GM19351 (cell line): ENCODE measurements at regions not wholly inside any gene's neighbourhood (a gene's known extent, or its start where the extent isn't known, plus 50 kb on each side); places are given as distances from the start of the nearest gene placed in this dataset.
"Not testable (repeated sequence)": the region's sequence is repeated elsewhere in the genome, so short reads cannot be mapped to it uniquely, and the experiment has no call there.

Source experiments
- ATAC-seq: cut with Tn5 transposase; IDR thresholded peaks from one replicate; pipeline ENCODE4 v1.9.1; 2021; ENCODE audit warnings: mild to moderate bottlenecking, moderate library complexity; ENCODE audit not compliant: unreplicated experiment

GRCh38 chr1:148318123-148318903 is 164.8 kb downstream of the PPIAL4G start:
- peak; percentile 65 for ATAC-seq

DNA sequence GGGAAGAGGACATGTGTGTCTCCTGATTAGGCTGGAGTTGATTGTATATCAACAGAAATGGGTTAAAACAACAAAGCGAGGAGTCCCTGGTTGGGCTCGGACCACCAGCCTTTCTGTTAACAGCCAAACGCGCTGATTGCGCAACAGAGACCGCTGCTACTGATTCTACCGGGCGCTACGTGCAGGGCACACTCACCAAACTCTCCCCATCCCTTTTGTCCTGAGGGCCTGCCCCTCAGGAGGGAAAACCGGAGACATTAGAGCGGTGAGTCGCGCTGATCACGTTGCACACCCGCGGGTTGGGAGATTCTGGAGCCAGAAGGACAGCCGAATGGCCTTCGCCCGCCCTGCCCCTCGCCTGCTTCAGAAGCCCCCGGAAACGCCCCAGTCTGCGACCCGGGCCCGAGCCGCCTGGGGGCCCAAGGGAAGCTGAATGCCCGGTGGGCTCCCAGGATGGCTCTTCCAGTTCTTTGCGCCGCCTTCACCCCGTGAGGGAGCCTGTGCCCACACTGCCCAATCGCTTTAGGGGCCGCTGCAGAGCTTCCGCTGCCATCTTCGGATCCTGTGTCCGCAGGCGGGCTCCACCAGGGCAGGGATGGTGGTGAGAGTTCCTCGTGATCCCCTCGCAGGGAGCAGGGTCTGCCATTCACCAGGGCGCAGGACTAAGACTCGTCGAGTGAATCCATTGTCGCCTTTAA is 165.4 kb upstream of the NBPF11 start:
- no peak for ATAC-seq

GRCh38 chr1:148315071-148315811 is 163.2 kb upstream of the NBPF11 start:
- ATAC-seq, result peak; percentile 85

DNA sequence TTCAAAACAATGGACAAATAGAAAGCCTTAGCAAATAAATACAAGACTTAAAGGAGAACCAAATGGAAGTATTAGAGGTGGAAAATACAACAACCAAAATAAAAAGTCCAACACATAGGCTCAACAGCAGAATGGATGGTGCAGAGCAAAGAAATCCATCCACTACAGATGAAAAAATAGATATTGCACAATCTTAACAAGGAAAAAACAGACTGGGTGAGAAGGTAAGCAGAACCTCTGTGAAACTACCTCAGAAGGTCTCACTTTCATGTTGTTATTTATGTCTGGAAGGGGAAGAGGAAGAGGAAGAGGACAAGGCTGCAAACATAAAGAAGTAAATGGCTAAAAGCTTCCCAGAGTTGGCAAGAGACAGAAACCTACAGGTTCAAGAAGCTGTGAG is 158.7 kb upstream of the NBPF11 start:
- no peak for ATAC-seq

DNA sequence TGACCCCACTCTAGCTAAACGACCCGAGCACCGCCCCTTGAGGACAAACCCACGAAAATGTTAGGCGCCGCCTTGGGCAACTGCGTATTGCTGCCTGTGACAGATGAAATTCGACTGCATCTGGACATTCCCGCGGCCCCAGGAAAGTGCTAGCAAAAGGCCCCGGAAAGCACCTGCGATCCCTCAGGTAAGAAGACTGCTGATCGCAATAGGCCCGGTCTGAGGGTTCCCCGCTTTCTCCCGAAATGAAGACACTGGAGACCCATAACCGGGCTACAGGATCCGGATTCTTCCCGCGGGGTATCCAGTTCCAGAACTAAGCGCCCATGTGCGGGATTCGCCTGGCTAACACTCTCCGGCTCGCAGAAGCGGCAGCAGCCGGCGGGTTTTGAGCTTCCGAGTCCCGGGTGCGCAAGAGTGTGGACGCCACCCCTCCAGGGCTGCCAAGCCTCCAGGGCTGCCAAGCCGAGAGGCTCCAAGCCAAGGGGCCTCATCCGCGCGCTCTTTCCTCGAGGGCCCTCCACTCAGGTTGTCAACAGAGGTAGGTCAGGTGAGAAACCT is 157.9 kb upstream of the NBPF11 start:
- no peak for ATAC-seq

GRCh38 chr1:148308832-148309458 is 156.9 kb upstream of the NBPF11 start:
- ATAC-seq, result no peak

DNA sequence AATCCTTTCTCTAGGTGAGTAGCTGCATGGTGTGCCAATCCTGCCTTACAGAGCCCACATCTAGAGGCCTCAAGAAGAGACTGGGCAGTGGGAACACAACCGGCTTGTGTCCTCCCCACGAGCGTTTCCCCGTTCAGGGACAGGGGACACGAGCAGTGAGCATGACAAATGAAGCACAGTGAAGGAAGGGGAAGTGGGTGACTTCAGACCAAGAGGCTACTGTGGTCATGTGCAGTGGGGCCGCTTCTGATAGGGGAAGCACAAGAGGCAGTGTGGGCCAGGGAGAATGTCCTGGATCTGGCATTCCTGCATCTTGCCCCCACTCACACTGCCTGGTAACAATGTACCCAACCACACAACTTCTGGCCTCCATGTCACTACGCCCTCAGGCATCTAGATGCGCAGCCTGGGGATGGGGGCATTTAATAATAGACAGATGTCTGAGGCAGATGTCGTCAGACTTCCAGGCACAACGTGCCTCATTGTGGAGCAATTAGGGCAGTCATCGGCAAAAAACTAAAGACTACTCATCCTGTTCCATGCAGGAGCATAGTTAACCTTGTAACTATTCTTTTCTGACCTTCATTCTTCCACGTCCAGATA is 155.6 kb upstream of the NBPF11 start:
- ATAC-seq, result no peak

- not testable (repeated sequence) for ATAC-seq
Measured at GRCh38 chr1:148304935-148305334, 152.9 kb upstream of the NBPF11 start.

DNA sequence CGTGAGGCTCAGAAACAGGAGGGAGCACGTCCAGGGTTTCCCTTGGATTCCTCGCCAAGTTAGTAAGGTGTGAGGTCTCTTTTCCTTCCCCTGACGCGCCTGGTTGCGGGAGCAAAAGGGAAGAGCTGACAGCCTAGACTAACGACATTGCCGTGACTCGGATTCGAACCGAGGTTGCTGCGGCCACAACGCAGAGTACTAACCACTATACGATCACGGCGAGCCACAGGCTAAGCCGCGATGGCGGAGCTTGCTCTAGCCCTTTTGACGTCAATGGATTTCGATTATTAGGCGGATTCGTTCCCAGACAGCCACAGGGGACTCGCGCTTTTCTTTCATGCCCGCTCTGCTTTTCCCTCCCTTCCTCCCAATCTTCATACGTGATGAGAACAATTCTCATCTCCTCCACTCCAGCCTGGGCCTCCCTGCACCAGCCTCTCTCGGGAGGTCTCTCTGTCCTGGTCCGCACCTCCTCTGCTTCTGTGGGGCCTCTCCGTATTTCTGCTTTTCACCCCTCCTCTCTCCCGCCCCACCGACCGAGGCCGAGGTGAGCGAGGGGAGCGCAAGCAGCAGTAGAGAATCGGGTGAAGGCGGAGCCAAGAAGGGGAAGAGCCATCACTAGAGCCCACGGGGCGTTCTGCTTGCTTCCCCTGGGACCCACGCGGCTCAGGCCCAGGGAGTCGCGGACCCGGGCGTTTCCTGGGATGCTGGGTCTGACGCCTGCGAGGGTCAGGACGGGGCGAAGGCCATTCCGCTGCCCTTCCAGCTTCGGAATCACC is 150.7 kb upstream of the NBPF11 start:
- ATAC-seq, result peak; percentile 88

DNA sequence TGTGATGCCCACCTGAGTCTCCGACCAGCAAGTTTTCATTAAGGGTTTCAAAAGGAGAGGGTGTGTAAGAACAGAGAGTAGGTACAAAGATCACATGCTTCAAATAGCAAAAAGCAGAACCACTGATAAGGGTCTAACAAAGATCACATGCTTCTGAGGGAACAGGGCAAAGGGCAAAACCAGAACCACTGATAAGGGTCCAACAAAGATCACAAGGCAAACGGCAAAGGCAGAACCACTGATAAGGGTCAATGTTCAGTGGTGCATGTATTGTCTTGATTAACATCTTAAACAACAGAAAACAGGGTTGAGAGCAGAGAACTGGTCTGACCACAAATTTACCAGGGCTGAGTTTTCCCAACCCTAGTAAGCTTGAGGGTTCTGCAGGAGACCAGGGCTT is 145.8 kb upstream of the NBPF11 start:
- not testable (repeated sequence) for ATAC-seq

GRCh38 chr1:148296511-148296910 is 144.4 kb upstream of the NBPF11 start:
- no peak for ATAC-seq

- no peak for ATAC-seq
Measured at GRCh38 chr1:148294116-148294807, 142.2 kb upstream of the NBPF11 start.

GRCh38 chr1:148293651-148294050 is 141.6 kb upstream of the NBPF11 start:
- no peak for ATAC-seq

DNA sequence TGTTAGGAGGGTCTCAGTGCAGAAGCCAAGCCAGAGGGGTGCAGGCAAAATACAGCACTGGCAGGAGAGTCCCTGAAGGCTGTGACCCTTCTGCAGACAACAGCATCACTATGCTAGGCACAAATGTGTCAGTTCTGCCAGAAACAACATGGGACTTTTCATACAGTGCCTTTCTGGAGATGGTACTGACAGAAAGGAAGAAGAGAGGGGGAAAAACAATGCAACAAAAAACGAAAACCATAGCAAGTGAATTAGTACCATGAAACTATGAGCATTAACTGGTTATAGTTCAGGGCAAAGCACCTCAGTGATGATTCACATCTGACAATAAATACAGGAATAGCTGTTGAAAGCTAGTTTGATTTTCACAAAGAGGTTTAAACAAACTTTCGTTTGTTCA is 140.8 kb upstream of the NBPF11 start:
- ATAC-seq, result no peak

DNA sequence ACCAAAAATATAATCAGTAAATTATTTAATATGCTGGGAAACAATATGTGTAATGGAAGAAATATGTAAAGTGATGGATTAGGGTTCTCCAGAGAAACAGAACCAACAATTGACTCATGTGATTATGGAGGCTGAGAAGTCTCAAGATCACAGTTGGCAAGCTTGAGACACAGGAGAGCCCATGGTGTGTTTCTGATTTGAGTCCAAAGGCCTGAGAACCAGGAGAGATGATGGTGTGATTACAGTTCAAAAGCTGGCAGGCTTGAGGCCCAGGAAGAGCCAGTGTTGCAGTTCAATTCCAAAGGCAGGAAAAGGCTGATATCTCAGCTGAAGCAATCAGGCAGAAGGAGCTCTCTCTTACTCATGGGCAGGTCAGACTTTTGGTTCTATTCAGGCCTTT is 138.8 kb upstream of the NBPF11 start:
- no peak for ATAC-seq

DNA sequence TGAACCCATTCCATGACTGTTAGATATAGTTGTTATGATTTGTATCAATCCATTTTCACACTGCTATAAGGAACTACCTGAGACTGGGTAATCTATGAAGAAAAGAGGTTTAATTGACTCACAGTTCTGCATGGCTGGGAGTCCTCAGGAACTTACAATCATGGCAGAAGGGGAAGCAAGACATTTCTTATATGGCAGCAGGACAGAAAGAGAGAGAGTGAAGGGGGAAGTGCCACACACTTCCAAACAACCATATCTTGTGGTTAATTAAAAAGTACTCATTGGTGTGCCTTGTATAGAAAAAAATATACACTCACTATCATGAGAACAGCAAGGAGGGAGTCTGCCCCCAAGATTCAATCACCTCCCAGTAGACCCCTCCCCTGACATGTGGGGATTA is 137.6 kb upstream of the NBPF11 start:
- ATAC-seq, result no peak

DNA sequence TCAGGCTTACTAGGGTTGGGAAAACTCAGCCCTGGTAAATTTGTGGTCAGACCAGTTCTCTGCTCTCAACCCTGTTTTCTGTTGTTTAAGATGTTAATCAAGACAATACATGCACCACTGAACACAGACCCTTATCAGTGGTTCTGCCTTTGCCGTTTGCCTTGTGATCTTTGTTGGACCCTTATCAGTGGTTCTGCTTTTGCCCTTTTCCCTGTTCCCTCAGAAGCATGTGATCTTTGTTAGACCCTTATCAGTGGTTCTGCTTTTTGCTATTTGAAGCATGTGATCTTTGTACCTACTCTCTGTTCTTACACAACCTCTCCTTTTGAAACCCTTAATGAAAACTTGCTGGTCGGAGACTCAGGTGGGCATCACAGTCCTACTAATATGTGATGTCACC is 133.9 kb upstream of the NBPF11 start:
- ATAC-seq, result not testable (repeated sequence)

GRCh38 chr1:148280831-148281572 is 128.9 kb upstream of the NBPF11 start:
- ATAC-seq, result peak; percentile 85
